Testis (tissue), 2 donors: ENCODE measurements at regions not wholly inside any gene's neighbourhood (a gene's known extent, or its start where the extent isn't known, plus 50 kb on each side); places are given as distances from the start of the nearest gene placed in this dataset.

Source experiments
- DNase-seq: peaks from one replicate; pipeline ENCODE4 v3.0.0-alpha.2; 2019
- H3K27ac ChIP-seq, 2 donors: fragments of 200-600 bp; sonication (generic); one replicate each; pipeline ENCODE4 v1.5.1; 2019
- H3K27me3 ChIP-seq: fragments of 200-600 bp; sonication (generic); one replicate; pipeline ENCODE4 v1.5.1; 2019
- H3K36me3 ChIP-seq: fragments of 200-600 bp; sonication (generic); one replicate; pipeline ENCODE4 v1.5.1; 2017; ENCODE audit warnings: low read depth; ENCODE audit errors: missing control alignments
- H3K4me1 ChIP-seq: fragments of 200-600 bp; sonication (generic); one replicate; pipeline ENCODE4 v1.5.1; 2019
- H3K4me3 ChIP-seq, 2 donors: fragments of 200-600 bp; sonication (generic); one replicate each; pipeline ENCODE4 v1.5.1; 2017 to 2019
- H3K9me3 ChIP-seq: fragments of 200-600 bp; sonication (generic); one replicate; pipeline ENCODE4 v1.5.1; 2017
- POLR2A ChIP-seq: fragments of 450-650 bp; IDR thresholded peaks from one replicate; pipeline ENCODE4 v1.6.1; 2017; ENCODE audit warnings: antibody characterized with exemption, mild to moderate bottlenecking, moderate library complexity
- WGBS, 2 donors: methylation state at CpG; one replicate each; pipeline ENCODE4 v1.1.5; 2018; 5-methylcytosine and 5-hydroxymethylcytosine counted together
- intact Hi-C: fragments of 100-400 bp; cut with DNase I; formaldehyde crosslinking; loops from one replicate; pipeline ENCODE4 v1.15.1; 2023; ENCODE audit warnings: low total_unique reads
- TF ChIP-seq, protein P1 (sequence below), 3 experiments: fragments of 450-650 bp in 2 of 3; fragments of 200-600 bp in 1 of 3; sonication (generic) in 1 of 3; IDR thresholded peaks; one replicate each; pipeline ENCODE4 v1.5.1; 2016 to 2019; ENCODE audit warnings: antibody characterized with exemption in 3 of 3, mild to moderate bottlenecking in 2 of 3, moderate library complexity in 1 of 3

DNA sequence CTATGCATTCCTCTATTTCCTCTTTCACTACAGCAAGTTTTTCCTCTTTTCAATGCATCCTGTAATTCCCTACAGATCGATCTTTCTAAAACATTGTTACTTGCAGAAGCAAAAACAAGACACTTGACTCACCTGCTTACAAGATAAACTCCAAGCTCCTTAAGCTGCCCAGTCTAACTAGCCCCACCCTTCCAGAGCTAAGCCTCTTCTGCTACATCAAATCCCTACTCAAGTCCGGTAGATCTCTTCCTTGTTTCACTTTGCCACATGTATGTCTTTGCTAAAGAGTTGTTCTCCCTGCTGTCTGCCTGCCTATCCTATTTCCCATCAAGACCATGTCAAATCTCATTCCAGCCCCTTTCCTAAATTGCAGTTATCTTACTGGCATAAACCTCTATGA is 724.8 kb downstream of the C12orf50 start:
- WGBS, 2 donors = 82 to 88% methylated on average over 2 of the region's 2 CpGs
- Histone ChIP-seq H3K4me1 (no peaks in the 10 kb centered on the region), H3K27me3 (no peaks in the 10 kb centered on the region), H3K27ac (no peak overlapping the region), H3K36me3 (no peaks in the 10 kb centered on the region), H3K4me3 (no peak overlapping the region), H3K9me3 (no peaks in the 10 kb centered on the region)
- TF ChIP-seq, protein P1, sequence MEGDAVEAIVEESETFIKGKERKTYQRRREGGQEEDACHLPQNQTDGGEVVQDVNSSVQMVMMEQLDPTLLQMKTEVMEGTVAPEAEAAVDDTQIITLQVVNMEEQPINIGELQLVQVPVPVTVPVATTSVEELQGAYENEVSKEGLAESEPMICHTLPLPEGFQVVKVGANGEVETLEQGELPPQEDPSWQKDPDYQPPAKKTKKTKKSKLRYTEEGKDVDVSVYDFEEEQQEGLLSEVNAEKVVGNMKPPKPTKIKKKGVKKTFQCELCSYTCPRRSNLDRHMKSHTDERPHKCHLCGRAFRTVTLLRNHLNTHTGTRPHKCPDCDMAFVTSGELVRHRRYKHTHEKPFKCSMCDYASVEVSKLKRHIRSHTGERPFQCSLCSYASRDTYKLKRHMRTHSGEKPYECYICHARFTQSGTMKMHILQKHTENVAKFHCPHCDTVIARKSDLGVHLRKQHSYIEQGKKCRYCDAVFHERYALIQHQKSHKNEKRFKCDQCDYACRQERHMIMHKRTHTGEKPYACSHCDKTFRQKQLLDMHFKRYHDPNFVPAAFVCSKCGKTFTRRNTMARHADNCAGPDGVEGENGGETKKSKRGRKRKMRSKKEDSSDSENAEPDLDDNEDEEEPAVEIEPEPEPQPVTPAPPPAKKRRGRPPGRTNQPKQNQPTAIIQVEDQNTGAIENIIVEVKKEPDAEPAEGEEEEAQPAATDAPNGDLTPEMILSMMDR (IDR thresholded peaks at IDR 0.05) = no peak
- no peak for TF ChIP-seq POLR2A
- no peak for DNase-seq
- intact Hi-C loops = no loop called here

DNA sequence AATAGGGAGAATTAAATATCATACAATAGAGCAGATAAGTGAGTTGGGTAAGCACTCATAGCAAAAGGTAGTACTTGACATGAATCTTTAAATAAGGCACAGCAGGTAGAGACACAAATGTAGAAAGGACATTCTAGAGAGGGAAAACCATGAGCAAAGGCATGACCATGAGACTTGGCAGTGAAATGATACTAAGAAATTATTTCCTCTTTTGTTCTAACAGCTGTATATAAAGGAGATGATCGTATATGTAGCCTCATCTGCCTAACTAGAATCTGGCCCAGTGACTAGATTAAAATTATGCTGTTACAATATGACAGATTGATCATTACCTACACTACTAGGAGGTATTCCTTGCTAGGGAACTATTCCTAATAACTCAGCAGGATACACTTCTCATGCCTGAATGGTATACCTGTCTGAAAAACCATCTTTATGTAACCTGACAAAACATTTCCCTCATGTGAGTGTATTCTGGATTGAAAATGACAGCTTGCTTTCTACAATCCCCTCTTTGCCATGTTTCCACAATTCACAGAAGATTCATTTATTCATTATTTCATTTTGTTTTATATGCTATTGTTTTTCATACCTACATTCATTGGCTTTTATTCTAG is 725.7 kb downstream of the C12orf50 start:
- no peak overlapping the region for H3K4me3 ChIP-seq
- H3K36me3 ChIP-seq = no peaks in the 10 kb centered on the region
- H3K4me1 ChIP-seq = no peaks in the 10 kb centered on the region
- H3K27me3 ChIP-seq = no peaks in the 10 kb centered on the region
- H3K9me3 ChIP-seq = no peaks in the 10 kb centered on the region
- 90% methylated on average over 1 of the region's 1 CpG for WGBS, 2 donors
- intact Hi-C loops = no loop called here
- no peak for DNase-seq
- no peak for TF ChIP-seq POLR2A
- TF ChIP-seq, protein P1 (IDR thresholded peaks at IDR 0.05) = no peak
- no peak overlapping the region for H3K27ac ChIP-seq

DNA sequence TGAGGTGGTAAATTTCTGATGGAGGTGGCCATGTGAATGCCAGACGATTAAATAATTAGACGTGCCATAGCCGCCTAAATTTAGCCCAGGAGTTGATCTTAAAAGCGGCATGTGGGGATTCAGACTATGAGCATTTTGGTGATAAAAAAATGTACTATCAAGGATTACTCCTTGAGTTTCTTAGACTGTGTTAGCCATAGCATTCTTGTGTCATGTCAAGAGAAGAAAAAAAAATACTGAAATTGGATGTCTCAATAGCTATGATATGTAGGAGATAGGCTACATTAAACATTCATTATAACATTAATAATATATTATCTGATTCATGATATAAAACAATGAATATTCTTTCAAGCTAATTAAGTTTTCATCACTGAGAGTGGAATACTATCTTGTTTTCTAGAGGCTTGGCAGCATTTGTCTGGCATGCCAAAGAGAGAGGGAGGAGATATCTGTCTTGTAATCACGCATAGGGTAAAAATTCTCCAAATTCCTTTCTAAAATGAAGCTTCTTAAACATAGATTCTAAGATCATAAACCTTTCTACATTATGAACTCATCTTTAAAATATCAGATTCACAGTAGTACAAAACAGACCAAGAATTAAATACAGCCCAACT is 727.0 kb downstream of the C12orf50 start:
- DNase-seq = no peak
- intact Hi-C loops = no loop called here

DNA sequence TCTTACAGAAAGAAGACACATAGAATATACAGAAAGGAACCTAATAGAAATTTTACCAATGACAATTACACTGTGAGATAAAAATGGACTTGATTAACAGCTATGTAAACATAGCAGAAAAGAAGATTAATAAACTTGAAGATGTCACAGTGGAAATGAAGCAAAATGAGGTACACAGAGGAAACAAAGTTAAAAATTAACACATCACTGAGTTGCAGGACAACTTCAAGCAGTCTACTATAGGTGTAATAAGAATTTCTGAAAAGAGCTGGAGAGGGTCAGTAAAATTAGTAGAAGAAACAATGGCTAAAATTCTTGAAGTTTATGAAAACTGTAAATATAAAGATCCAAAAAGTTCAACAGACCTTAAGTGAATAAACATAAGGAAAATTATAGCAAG is 738.7 kb downstream of the C12orf50 start:
- Histone ChIP-seq H3K36me3 (no peaks in the 10 kb centered on the region), H3K27me3 (no peaks in the 10 kb centered on the region), H3K9me3 (no peaks in the 10 kb centered on the region), H3K27ac (no peak overlapping the region), H3K4me3 (no peak overlapping the region), H3K4me1 (no peaks in the 10 kb centered on the region)
- intact Hi-C loops = no loop called here
- TF ChIP-seq POLR2A = no peak
- TF ChIP-seq, protein P1 (IDR thresholded peaks at IDR 0.05) = no peak
- no peak for DNase-seq

More for the DNA sequence above, 727.0 kb downstream of the C12orf50 start:
- no peaks in the 10 kb centered on the region for H3K36me3 ChIP-seq
- H3K4me1 ChIP-seq = no peaks in the 10 kb centered on the region
- TF ChIP-seq, protein P1 (IDR thresholded peaks at IDR 0.05) = no peak
- no peak for TF ChIP-seq POLR2A
- WGBS, 2 donors = 80 to 87% methylated on average over 5 of the region's 5 CpGs
- no peaks in the 10 kb centered on the region for H3K9me3 ChIP-seq
- no peak overlapping the region for H3K27ac ChIP-seq
- H3K4me3 ChIP-seq = no peak overlapping the region
- no peaks in the 10 kb centered on the region for H3K27me3 ChIP-seq

DNA sequence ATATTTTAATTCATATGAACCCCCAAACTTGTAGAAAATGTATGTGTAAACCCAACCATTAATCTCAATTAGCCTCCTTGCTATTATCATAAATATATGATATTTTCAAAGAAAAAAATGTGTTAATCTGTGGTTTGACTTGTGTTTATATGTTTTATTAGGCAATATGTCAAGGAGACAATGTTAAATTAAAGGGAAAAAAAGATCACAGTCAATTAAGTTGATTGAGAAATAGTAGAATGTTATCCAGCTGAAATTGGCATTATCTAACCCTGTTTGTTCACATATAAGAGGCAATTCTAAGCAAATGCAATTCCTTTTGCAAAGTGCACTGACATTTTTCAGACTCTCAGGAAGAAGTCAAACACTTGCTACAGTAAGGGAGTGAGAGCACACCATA is 745.3 kb downstream of the C12orf50 start:
- TF ChIP-seq, protein P1 (IDR thresholded peaks at IDR 0.05) = no peak
- no peak for TF ChIP-seq POLR2A
- Histone ChIP-seq H3K36me3 (no peaks in the 10 kb centered on the region), H3K4me1 (no peaks in the 10 kb centered on the region), H3K4me3 (no peak overlapping the region), H3K27ac (no peak overlapping the region), H3K9me3 (no peaks in the 10 kb centered on the region), H3K27me3 (no peaks in the 10 kb centered on the region)
- DNase-seq = no peak
- intact Hi-C loops = no loop called here
